ENCODE measurements at regions not wholly inside any gene's neighbourhood (a gene's known extent, or its start where the extent isn't known, plus 50 kb on each side); places are given as distances from the start of the nearest gene placed in this dataset.
"Not testable (repeated sequence)": the region's sequence is repeated elsewhere in the genome, so short reads cannot be mapped to it uniquely, and the experiment has no call there.

DNA sequence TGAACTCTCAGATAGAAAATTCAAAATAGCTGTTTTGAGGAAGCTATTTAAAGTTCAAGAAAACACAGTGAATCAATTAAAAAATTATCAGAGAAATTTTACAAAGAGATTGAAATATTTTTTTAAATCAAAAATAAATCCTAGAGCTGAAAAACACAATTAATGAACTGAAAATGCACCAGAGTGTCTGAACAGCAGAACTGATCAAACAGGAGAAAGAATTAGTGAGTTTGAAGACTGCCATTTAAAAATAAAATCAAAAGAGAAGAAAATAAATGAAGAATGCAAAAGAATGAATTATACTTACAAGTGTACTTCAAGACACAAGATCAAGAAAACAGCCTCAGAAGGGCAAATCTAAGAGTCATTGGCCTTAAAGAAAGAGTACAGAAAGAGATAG lies 1000.2 kb upstream of the ATXN8OS start:
- Mint-ChIP-seq H3K36me3 (ENCODE audit: low read depth) (no peaks in the 10 kb centered on the region), H3K4me3 (no peak overlapping the region), H3K27ac (no peak overlapping the region), H3K9me3 (peaks cover 39% of the 10 kb centered on the region), H3K4me1 (ENCODE audit: low read depth) (no peaks in the 10 kb centered on the region), H3K27me3 (no peaks in the 10 kb centered on the region)
- intact Hi-C loops (cut with micrococcal nuclease): no loop called here

- Mint-ChIP-seq H3K4me1 (ENCODE audit: low read depth) (no peaks in the 10 kb centered on the region), H3K27ac (no peak overlapping the region), H3K27me3 (no peaks in the 10 kb centered on the region), H3K36me3 (ENCODE audit: low read depth) (no peaks in the 10 kb centered on the region), H3K4me3 (no peak overlapping the region), H3K9me3 (peaks cover 18% of the 10 kb centered on the region)
- intact Hi-C loops (cut with micrococcal nuclease): no loop called here
Measured at GRCh38 chr13:69101841-69102240, 1005.8 kb upstream of the ATXN8OS start.

GRCh38 chr13:69094485-69094884 lies 1013.1 kb upstream of the ATXN8OS start:
- H3K4me1 Mint-ChIP-seq (ENCODE audit: low read depth): no peaks in the 10 kb centered on the region
- intact Hi-C loops (cut with micrococcal nuclease): no loop called here
- H3K9me3 Mint-ChIP-seq: peaks cover 11% of the 10 kb centered on the region
- H3K36me3 Mint-ChIP-seq (ENCODE audit: low read depth): no peaks in the 10 kb centered on the region
- H3K4me3 Mint-ChIP-seq: no peak overlapping the region
- no peak overlapping the region for H3K27ac Mint-ChIP-seq
- no peaks in the 10 kb centered on the region for H3K27me3 Mint-ChIP-seq

GRCh38 chr13:69092615-69093322 lies 1014.9 kb upstream of the ATXN8OS start:
- Mint-ChIP-seq H3K4me3 (no peak overlapping the region), H3K9me3 (peaks cover 11% of the 10 kb centered on the region), H3K27ac (no peak overlapping the region), H3K4me1 (ENCODE audit: low read depth) (no peaks in the 10 kb centered on the region), H3K27me3 (no peaks in the 10 kb centered on the region), H3K36me3 (ENCODE audit: low read depth) (no peaks in the 10 kb centered on the region)
- intact Hi-C loops (cut with micrococcal nuclease): no loop called here

DNA sequence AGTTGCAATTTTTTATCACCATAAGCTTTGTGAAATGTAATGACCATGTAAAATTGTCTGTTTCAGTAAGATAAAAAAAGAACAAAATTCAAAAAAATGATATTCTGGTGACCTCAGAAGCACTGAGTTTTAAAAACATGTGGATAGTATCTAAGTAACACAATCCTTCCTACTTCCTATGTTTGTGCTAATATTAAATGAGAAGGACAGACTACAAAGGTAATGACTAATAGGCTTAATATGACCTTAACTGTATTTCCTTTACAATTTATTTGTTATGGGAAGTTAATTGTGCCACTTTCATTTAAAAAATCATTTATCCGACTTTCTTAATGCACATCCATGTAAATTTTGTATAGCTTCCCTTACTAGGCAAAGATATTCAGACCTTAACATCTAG lies 1030.4 kb upstream of the ATXN8OS start:
- Mint-ChIP-seq H3K4me1 (ENCODE audit: low read depth) (no peaks in the 10 kb centered on the region), H3K36me3 (ENCODE audit: low read depth) (no peaks in the 10 kb centered on the region), H3K27me3 (no peaks in the 10 kb centered on the region), H3K9me3 (peaks cover 30% of the 10 kb centered on the region), H3K27ac (no peak overlapping the region), H3K4me3 (no peak overlapping the region)
- intact Hi-C loops (cut with micrococcal nuclease): no loop called here

DNA sequence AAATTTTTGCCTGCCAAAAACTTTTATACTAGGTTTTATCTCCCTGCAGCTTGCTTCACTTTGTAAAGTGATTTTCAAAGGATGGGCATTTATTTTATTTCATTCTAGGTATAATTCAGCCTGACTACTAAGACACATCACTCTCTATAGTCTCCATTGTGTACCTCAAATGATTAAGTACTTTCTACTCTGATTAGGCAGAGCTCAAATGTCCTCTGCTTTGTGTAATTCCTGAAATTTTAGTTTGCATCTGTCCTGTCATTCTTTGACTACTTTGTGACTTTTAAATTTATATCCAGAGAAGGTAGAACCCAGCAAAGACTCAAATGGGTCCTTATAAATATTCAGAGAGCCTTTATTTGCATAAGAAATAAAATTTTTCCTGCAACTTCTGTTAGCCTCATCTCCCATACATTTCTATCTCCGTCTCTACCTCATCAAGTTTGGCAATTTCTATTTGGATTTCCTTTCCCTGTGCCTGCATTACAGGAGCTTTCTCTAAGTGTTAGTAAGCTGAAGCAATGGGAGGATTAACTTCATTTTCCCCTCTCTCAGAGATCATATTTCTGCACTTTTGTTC lies 1038.0 kb upstream of the ATXN8OS start:
- Mint-ChIP-seq H3K4me1 (ENCODE audit: low read depth) (no peaks in the 10 kb centered on the region), H3K27ac (no peak overlapping the region), H3K36me3 (ENCODE audit: low read depth) (no peaks in the 10 kb centered on the region), H3K4me3 (no peak overlapping the region), H3K27me3 (no peaks in the 10 kb centered on the region), H3K9me3 (peaks cover 27% of the 10 kb centered on the region)
- intact Hi-C loops (cut with micrococcal nuclease): no loop called here

DNA sequence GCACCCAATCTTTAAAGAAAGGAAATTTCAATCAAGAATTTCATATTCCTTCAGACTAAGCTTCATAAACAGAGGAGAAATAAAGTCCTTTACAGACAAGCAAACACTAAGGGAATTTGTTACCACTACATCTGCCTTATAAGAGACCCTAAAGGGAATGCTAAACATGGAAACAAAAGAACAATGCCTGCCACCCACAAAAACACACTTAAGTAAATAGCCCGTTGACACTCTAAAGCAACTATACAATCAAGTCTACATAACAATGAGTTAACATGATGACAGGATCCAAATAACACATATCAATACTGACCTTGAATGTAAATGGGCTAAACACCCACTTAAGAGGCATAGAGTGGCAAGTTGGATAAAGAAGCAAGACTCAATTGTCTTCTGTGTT lies 1056.9 kb upstream of the ATXN8OS start:
- intact Hi-C loops (cut with micrococcal nuclease): no loop called here
- Mint-ChIP-seq H3K4me3 (no peak overlapping the region), H3K36me3 (ENCODE audit: low read depth) (no peaks in the 10 kb centered on the region), H3K9me3 (peaks cover 66% of the 10 kb centered on the region), H3K27me3 (no peaks in the 10 kb centered on the region), H3K4me1 (ENCODE audit: low read depth) (no peaks in the 10 kb centered on the region), H3K27ac (no peak overlapping the region)

GRCh38 chr13:69044629-69045028 lies 1063.0 kb upstream of the ATXN8OS start:
- Mint-ChIP-seq H3K4me1 (ENCODE audit: low read depth) (no peaks in the 10 kb centered on the region), H3K9me3 (peaks cover 56% of the 10 kb centered on the region), H3K4me3 (no peak overlapping the region), H3K27ac (no peak overlapping the region), H3K36me3 (ENCODE audit: low read depth) (no peaks in the 10 kb centered on the region), H3K27me3 (no peaks in the 10 kb centered on the region)
- intact Hi-C loops (cut with micrococcal nuclease): no loop called here

GRCh38 chr13:69040898-69041297 lies 1066.7 kb upstream of the ATXN8OS start:
- no peaks in the 10 kb centered on the region for H3K27me3 Mint-ChIP-seq
- intact Hi-C loops (cut with micrococcal nuclease): no loop called here

DNA sequence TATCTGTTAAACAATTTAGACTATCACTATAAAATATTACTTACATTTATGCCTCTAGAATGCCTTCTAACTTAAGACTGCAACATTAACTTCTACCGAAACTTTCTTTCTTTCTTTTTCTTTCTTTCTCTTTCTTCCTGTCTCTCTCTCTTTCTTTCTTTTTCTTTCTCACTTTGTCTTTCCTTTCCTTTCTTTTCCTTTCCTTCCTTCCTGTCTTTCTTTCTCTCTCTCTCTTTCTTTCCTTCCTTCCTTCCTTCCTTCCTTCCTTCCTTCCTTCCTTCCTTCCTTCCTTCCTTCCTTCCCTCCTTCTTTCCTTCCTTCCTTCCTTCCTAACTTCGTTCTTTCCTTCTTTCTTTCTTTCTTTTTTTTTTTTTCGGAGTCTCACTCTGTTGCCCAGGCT lies 1071.9 kb upstream of the ATXN8OS start:
- H3K27ac Mint-ChIP-seq: no peak overlapping the region
- intact Hi-C loops (cut with micrococcal nuclease): no loop called here
- H3K4me1 Mint-ChIP-seq (ENCODE audit: low read depth): no peaks in the 10 kb centered on the region
- H3K36me3 Mint-ChIP-seq (ENCODE audit: low read depth): no peaks in the 10 kb centered on the region
- no peak overlapping the region for H3K4me3 Mint-ChIP-seq
- H3K27me3 Mint-ChIP-seq: no peaks in the 10 kb centered on the region
- peaks cover 32% of the 10 kb centered on the region for H3K9me3 Mint-ChIP-seq

More at GRCh38 chr13:69040898-69041297, 1066.7 kb upstream of the ATXN8OS start:
- H3K36me3 Mint-ChIP-seq (ENCODE audit: low read depth): no peaks in the 10 kb centered on the region
- peaks cover 67% of the 10 kb centered on the region for H3K9me3 Mint-ChIP-seq
- no peaks in the 10 kb centered on the region for H3K4me1 Mint-ChIP-seq (ENCODE audit: low read depth)
- no peak overlapping the region for H3K27ac Mint-ChIP-seq
- H3K4me3 Mint-ChIP-seq: no peak overlapping the region

DNA sequence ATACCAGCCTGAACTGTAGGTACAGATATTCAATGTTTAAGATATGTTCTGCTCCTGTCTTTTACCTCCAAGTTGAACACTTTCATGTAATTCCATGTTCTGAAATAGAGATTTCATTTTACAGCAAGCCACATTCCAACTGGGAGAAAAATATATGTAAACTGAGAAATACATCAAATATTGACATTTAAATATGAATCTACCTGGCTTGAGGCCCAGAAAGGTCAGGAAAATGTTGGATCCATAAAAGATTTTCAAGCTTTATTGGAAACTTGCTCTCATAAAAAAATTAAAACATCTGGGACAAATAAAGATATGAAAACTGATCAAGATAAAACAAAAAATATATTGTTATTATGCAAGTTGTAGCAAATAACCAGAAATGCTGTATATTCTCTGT lies 1078.7 kb upstream of the ATXN8OS start:
- no peaks in the 10 kb centered on the region for H3K36me3 Mint-ChIP-seq (ENCODE audit: low read depth)
- H3K4me3 Mint-ChIP-seq: no peak overlapping the region
- H3K9me3 Mint-ChIP-seq: no peaks in the 10 kb centered on the region
- H3K27me3 Mint-ChIP-seq: no peaks in the 10 kb centered on the region
- no peak overlapping the region for H3K27ac Mint-ChIP-seq
- H3K4me1 Mint-ChIP-seq (ENCODE audit: low read depth): no peaks in the 10 kb centered on the region
- intact Hi-C loops (cut with micrococcal nuclease): no loop called here

DNA sequence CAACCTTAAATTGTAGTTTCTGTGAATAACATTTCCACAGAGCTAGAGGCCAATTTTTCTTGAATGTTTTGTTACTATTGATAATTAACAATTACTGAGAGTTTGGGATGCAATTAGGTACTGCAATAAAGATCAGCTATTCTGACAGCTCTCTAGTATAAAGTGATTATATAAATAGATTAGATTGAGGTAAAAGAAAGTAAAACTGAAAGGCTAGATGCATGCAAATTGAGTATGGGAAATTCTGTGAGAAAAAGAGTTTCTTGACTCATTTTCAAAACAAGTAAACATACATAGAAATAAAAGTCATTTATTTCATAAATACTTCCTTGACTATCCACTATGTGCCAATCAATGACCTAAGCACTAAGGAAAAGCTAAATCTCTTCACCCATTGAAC lies 1087.5 kb upstream of the ATXN8OS start:
- Mint-ChIP-seq H3K4me3 (no peak overlapping the region), H3K36me3 (ENCODE audit: low read depth) (no peaks in the 10 kb centered on the region), H3K27me3 (no peaks in the 10 kb centered on the region), H3K4me1 (ENCODE audit: low read depth) (no peaks in the 10 kb centered on the region), H3K27ac (no peak overlapping the region), H3K9me3 (peaks cover 34% of the 10 kb centered on the region)
- intact Hi-C loops (cut with micrococcal nuclease): no loop called here

- H3K4me1 Mint-ChIP-seq (ENCODE audit: low read depth); H3K27ac Mint-ChIP-seq; H3K36me3 Mint-ChIP-seq (ENCODE audit: low read depth); intact Hi-C loops (cut with micrococcal nuclease); H3K4me3 Mint-ChIP-seq; H3K27me3 Mint-ChIP-seq: not testable (repeated sequence)
- peaks cover 38% of the 10 kb centered on the region for H3K9me3 Mint-ChIP-seq
Measured at GRCh38 chr13:69018173-69018572, 1089.5 kb upstream of the ATXN8OS start.

- peaks cover 32% of the 10 kb centered on the region for H3K9me3 Mint-ChIP-seq
Measured at GRCh38 chr13:69010789-69011188, 1096.8 kb upstream of the ATXN8OS start.

DNA sequence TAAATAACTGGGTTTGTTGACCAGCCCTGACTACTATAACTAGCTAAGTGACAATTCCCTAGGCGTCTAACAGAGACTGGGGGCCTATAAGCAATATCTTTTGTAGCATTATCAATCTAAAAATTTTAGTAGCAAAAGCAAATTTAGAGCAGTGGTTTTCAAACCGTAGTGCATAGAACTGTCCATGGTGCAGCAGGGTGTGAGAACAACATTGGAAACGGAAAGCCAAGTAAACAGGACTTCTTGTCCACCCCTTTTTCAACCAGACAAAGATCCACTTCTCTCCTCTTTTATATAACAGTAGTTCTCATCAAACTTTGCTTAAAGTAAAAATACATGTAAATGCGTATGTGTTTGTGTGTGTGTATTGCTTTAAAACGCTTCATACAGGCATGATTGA lies 1099.1 kb upstream of the ATXN8OS start:
- Mint-ChIP-seq H3K27me3 (no peaks in the 10 kb centered on the region), H3K36me3 (ENCODE audit: low read depth) (no peaks in the 10 kb centered on the region), H3K9me3 (peaks cover 32% of the 10 kb centered on the region), H3K27ac (no peak overlapping the region), H3K4me1 (ENCODE audit: low read depth) (no peaks in the 10 kb centered on the region), H3K4me3 (no peak overlapping the region)
- intact Hi-C loops (cut with micrococcal nuclease): no loop called here

More at GRCh38 chr13:69010789-69011188, 1096.8 kb upstream of the ATXN8OS start:
- H3K36me3 Mint-ChIP-seq (ENCODE audit: low read depth): no peaks in the 10 kb centered on the region
- no peak overlapping the region for H3K27ac Mint-ChIP-seq
- H3K27me3 Mint-ChIP-seq: no peaks in the 10 kb centered on the region
- no peaks in the 10 kb centered on the region for H3K4me1 Mint-ChIP-seq (ENCODE audit: low read depth)
- intact Hi-C loops (cut with micrococcal nuclease): no loop called here
- no peak overlapping the region for H3K4me3 Mint-ChIP-seq
